GM18517 (cell line): ENCODE measurements at regions not wholly inside any gene's neighbourhood (a gene's known extent, or its start where the extent isn't known, plus 50 kb on each side); places are given as distances from the start of the nearest gene placed in this dataset.
"Not testable (repeated sequence)": the region's sequence is repeated elsewhere in the genome, so short reads cannot be mapped to it uniquely, and the experiment has no call there.

ENCODE experiments used
- ATAC-seq: cut with Tn5 transposase; IDR thresholded peaks from one replicate; pipeline ENCODE4 v1.9.1; 2021; ENCODE audit warnings: mild to moderate bottlenecking, moderate library complexity; ENCODE audit not compliant: unreplicated experiment

- ATAC-seq: no peak
These were observed 746.6 kb downstream of the UQCRFS1 start for GRCh38 chr19:28466107-28467045.

DNA sequence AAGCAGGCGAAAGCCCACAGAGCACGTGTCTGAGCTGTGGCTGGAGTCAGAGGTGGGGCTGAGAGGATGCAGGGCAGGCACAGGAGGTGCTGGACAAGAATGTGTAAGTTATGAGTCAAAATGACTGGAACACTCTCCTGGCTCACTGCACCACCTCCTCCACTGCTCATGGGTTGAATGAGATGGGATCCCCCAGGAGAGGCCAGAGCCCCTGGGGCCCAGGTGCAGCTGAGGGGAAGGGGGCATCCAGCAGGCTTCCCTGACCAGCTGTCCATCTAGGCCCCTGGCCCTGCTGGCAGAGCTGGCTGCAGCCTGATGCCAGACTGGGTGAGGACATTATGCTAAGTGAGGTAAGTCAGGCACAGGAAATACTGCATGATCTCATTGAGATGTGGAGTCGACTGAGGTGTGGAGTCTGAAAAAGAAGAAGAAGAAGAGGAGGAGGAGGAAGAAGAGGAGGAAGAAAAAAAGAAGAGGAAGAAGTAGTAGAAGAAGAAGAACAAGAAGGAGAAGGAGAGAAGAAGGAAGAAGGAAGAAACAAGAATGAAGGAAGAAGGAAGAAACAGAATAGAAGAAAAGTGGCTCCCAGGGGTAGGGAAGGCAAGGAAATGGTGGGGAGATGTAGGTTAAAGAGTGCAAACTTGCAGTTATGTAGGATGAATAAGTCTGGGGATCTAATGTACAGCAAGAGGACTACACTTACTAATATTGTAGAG is 747.4 kb downstream of the UQCRFS1 start:
- no peak for ATAC-seq

DNA sequence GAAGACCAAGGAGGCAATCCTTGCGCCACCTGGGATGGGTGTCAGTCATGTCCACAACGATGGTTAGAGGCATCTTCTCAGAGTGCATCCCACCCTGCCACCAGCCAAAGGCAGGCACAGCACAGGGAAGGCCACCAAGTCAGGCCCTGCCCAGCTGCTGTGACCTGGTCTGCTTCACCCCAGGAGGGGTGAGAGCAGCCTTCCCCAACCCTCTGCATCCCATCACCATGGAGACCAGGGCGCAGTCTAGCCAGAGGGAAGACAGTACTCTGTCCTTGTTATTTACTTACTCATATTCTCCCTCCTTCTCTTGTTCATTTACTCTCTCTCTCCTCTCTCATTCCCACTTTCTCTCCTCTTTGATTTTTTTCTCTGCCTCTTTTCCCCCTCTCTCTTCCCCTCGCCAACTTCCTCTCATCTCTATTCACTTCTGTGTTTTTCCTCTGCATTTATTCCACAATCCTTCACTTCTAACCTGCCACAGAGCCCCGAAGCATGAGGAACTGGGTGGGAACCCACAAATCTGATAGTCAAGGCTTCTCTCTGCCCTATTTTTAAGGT is 749.4 kb downstream of the UQCRFS1 start:
- ATAC-seq: no peak

GRCh38 chr19:28457620-28458019 is 755.3 kb downstream of the UQCRFS1 start:
- no peak for ATAC-seq

GRCh38 chr19:28456708-28457320 is 756.1 kb downstream of the UQCRFS1 start:
- no peak for ATAC-seq

GRCh38 chr19:28456252-28456651 is 756.7 kb downstream of the UQCRFS1 start:
- no peak for ATAC-seq

- ATAC-seq: no peak
These were observed 758.9 kb downstream of the UQCRFS1 start for GRCh38 chr19:28454083-28454482.

- ATAC-seq: no peak
These were observed 759.5 kb downstream of the UQCRFS1 start for GRCh38 chr19:28453420-28453819.

DNA sequence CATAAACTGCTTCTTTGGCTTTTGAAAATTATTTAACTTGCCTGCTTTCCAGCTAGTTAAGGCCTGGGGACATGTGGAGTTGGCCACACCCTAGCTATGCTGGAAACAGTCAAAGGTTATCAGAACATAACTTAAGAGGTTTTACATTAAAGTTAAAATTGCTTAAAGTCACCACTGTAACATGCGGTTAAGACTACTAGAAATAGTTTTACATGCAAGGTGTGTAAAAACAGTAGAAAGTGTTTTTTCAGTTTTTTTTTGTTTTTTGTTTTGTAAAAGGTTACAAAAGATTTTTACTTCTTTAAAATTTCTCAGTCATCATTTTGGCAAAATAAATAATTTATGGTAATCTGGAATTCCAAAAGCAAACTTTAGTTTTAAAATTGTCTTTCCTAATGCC is 763.1 kb downstream of the UQCRFS1 start:
- no peak for ATAC-seq

DNA sequence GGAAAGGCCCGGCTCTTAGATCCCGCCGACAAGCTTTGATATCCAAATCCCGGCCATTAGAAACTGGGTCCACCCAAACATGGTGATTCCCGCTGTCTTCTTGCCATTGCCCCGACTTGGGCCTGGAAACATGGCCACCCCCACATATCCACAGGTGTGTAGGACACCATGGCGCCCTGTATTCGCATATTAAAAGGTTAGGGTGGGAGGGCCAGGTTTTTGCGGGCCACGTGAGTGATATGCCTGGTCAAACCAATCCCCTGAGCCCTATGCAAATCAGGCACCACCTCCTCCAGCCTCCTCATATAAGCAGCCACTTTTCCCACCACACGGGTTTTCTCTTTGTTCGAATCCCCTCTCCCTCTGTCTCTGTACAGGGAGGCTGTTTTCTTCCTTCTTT is 766.4 kb downstream of the UQCRFS1 start:
- no peak for ATAC-seq

- no peak for ATAC-seq
These were observed 767.1 kb downstream of the UQCRFS1 start for GRCh38 chr19:28445826-28446225.

DNA sequence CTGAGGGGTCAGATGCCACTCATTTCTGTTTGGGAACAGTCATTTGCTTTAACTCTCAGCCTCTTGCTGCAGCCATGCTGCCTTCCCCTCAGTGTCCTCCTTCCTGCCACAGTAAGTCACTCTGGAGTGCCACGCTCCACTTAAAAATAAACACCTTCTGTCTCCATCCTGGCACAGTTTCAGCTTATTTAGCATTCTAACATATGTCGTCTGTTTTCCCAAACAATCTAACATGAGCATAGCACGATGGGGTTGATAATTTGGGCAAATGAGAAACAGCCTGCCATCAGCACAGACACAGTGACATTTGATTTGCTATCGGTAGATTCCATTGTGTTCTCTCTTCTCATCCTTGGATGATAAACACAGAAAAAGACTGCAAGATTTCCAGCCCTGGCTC is 768.6 kb downstream of the UQCRFS1 start:
- no peak for ATAC-seq

- ATAC-seq: no peak
These were observed 769.6 kb downstream of the UQCRFS1 start for GRCh38 chr19:28443361-28443760.

DNA sequence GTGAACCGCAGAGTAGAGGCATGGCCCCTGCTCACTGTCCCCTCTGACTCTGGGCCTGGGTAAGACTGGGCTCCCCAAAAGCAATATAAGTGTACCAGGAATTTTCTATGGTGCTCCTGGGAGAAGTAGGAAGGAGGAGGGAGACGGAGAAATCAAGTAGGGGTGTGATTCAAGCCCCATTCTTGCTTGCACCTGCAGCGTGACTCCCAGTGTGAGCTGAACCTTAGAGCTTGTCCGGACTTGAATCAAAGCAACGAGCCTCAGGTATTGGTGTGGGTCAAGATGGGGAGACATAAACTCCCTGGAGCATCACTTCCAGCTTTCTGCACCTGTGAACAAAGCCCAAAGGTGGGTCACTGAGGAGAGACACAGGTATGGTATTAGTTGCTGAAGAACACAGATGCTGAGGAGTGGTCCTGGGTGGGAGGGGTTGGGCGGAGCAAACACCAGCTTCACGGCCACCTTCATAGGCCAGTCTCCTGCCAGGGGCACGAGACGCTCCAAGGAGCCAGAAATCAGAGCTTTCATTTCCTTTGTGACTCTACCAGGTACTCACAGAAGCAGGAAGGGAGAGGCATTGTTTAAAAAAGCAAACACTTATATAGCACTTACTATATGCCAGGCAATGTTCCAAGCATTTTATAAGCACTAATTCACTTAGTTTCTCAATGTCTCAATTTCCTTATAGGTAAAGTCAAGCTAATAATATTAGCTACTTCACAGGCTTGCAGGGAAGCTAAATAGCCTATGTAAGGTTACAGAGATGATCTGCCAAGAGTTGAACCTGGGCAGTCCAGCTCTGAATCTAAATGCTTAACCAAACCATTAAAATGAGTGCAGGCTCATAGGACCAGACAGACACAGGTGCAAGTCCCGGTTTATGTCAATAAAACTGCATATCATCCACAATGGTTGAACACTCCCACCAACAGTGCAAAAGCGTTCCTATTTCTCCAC is 775.3 kb downstream of the UQCRFS1 start:
- ATAC-seq: no peak

GRCh38 chr19:28436320-28436719 is 776.6 kb downstream of the UQCRFS1 start:
- ATAC-seq: no peak

- no peak for ATAC-seq
These were observed 777.2 kb downstream of the UQCRFS1 start for GRCh38 chr19:28435551-28436271.

DNA sequence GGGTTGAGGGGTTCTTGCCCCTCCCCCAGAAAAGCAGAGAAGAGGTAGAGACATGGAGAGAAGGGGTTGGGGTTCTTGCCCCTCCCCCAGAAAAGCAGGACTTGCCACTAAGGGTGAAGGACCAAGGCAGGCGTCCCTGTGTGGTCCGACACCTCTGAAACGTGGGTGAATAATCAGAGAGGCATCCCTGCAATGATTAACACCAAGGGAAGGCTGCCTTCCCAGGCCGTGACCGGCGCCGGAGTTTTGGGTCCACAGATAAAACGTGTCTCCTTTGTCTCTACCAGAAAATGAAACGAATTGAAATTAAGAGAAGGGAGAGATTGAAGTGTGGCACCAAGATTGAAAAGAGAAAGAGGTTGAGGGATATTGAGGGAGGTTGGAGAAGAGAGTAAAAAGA is 778.2 kb downstream of the UQCRFS1 start:
- not testable (repeated sequence) for ATAC-seq

DNA sequence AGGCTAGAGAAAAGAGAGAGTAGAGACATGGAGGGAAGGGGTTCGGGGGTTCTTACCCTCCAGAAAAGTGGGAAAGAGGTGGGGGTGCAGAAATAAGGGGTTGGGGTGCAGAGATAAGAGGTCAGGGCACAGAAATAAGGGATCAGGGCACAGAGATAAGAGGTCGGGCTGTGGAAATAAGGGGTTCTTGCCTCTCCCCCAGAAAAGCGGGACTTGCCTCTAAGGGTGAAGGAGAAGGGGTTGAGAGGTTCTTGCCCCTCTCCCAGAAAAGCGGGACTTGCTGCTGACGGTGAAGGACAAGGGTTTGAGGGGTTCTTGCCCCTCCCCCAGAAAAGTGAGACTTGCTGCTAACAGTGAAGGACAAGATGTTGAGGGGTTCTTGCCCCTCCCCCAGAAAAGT is 778.6 kb downstream of the UQCRFS1 start:
- ATAC-seq: not testable (repeated sequence)

GRCh38 chr19:28433166-28433565 is 779.8 kb downstream of the UQCRFS1 start:
- not testable (repeated sequence) for ATAC-seq

DNA sequence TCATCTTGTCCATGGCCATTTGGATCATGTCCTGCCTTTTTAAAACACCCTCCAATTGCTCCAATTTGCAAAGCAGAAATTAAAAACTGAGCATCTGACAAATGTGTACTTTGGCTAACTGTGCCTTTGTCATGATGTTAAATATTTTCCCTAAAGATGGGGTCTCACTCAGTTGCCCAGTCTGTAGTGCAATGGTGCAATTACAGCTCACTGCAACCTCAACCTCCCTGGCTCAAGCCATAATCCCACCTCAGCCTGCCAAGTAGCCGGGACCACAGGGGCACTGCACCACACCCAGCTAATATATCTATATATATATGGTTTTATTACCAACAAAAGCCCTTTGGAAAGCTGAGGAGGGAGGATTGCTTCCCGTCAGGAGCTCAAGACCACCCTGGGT is 782.7 kb downstream of the UQCRFS1 start:
- no peak for ATAC-seq
